ENCODE measurements at regions not wholly inside any gene's neighbourhood (a gene's known extent, or its start where the extent isn't known, plus 50 kb on each side); places are given as distances from the start of the nearest gene placed in this dataset.

GRCh38 chr2:163801486-163801885 lies 65.7 kb upstream of the FIGN start:
- H3K4me3 ChIP-seq (ENCODE audit: low read depth, low read length), result no peak overlapping the region
- no peak for TF ChIP-seq CTCF (IDR thresholded peaks at IDR 0.05; ENCODE audit: borderline replicate concordance, insufficient read depth, low read depth, low read length)

DNA sequence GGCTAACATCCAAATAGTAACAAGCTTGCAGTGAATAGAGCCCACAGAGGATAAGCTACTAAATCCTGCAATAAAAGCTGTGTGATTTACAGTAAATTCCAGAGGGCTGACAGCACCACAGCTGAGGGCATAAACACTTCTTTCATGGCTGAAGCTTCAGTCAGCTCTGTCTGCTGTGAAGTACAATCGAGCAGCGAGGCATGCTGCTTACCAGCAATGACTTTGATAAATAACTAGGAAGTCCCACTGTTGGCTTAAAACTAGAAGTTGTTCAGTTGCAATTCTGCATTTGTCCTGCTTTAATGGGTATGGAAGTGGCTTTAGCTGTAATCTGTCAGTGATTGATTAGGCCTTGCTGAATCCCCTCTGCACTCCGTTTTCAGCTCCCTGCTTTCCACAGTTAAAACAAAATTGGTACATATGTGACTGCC lies 65.2 kb upstream of the FIGN start:
- H3K4me3 ChIP-seq (ENCODE audit: low read depth, low read length), result no peak overlapping the region

DNA sequence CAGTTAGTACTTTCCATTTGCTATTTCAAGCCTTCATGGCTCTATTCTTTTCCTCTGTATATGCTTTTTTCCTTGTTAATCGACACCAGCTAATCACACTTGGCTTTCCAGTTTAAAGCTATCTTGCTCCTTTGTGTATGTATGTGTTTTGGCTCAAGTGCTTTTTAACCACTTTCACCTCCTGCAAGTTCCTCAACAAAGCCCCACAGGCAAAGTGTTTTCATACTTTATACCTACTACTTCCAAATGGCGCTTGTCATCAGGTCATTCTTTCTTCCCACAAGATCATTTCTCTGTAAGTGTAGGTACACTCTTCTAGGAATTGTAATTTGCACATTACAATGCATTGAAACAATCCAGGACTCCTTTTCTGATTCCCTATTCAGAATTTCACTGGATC lies 64.0 kb upstream of the FIGN start:
- no peak for TF ChIP-seq CTCF (IDR thresholded peaks at IDR 0.05; ENCODE audit: borderline replicate concordance, insufficient read depth, low read depth, low read length)
- no peak overlapping the region for H3K4me3 ChIP-seq (ENCODE audit: low read depth, low read length)

More for the DNA sequence above, 65.2 kb upstream of the FIGN start:
- no peak for TF ChIP-seq CTCF (IDR thresholded peaks at IDR 0.05; ENCODE audit: borderline replicate concordance, insufficient read depth, low read depth, low read length)

GRCh38 chr2:163794635-163795034 lies 58.8 kb upstream of the FIGN start:
- TF ChIP-seq CTCF (IDR thresholded peaks at IDR 0.05; ENCODE audit: borderline replicate concordance, insufficient read depth, low read depth, low read length), result no peak
- H3K4me3 ChIP-seq (ENCODE audit: low read depth, low read length), result no peak overlapping the region
